Activated CD4-positive, alpha-beta memory T cell treated with anti-CD3 and anti-CD28 coated beads, Interleukin-2, amount 10 ng/mL, durations not matched to agents 7 days and 5 days (primary cell): ENCODE measurements at regions not wholly inside any gene's neighbourhood (a gene's known extent, or its start where the extent isn't known, plus 50 kb on each side); places are given as distances from the start of the nearest gene placed in this dataset.

Source experiments
- CTCF ChIA-PET: fragments of 350-600 bp; sonication (Branson Sonifier 250); formaldehyde crosslinking; loops from one replicate; lab custom pipeline; 2021; ENCODE audit warnings: antibody characterized with exemption, inconsistent platforms; lab: Charles Lee
- POLR2A ChIA-PET: fragments of 350-600 bp; sonication (Branson Sonifier 250); formaldehyde crosslinking; loops from one replicate; lab custom pipeline; 2021; ENCODE audit warnings: antibody characterized with exemption; lab: Charles Lee
- DNase-seq: peaks from one replicate; pipeline ENCODE4 v3.0.0-alpha.2; 2020
- H3K27ac Mint-ChIP-seq: one replicate; pipeline ENCODE4 v1.8.0; 2021; ENCODE audit warnings: mild to moderate bottlenecking, mixed read lengths
- H3K27me3 Mint-ChIP-seq: one replicate; pipeline ENCODE4 v1.8.0; 2021; ENCODE audit warnings: mixed read lengths
- H3K36me3 Mint-ChIP-seq: one replicate; pipeline ENCODE4 v1.8.0; 2021; ENCODE audit warnings: low read depth, mixed read lengths
- H3K4me1 Mint-ChIP-seq: one replicate; pipeline ENCODE4 v1.8.0; 2021; ENCODE audit warnings: mixed read lengths
- H3K4me3 Mint-ChIP-seq: one replicate; pipeline ENCODE4 v1.8.0; 2021; ENCODE audit warnings: mild to moderate bottlenecking, mixed read lengths
- H3K9me3 Mint-ChIP-seq: one replicate; pipeline ENCODE4 v1.8.0; 2021; ENCODE audit warnings: mixed read lengths

DNA sequence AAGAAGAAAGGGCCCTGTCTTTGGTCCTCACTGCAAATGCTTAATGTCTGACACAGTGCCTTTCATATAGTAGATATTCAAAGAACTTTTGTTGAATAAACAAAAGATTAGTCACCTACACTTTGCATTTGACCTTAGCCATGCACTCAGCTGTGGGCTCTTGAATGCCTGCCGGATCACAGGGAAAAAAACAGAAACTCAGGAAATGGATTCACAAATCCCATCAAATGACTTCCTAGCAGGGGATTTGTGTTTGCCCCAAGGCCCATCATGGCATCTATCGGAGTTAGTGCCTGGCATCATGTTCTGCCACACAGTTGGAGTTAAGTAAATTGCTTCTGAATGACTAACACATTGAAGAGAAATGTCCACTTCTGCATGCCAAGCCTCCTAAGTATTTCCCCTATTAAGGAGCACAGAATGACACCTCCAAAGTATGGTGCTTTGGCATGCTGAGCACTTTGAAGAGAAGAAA, 72.3 kb upstream of the DST start:
- ChIA-PET POLR2A (no interaction called here), CTCF (no interaction called here)
- no peaks in the 10 kb centered on the region for H3K4me1 Mint-ChIP-seq
- no peaks in the 10 kb centered on the region for H3K9me3 Mint-ChIP-seq
- no peak overlapping the region for H3K4me3 Mint-ChIP-seq
- no peak for DNase-seq
- H3K27ac Mint-ChIP-seq = no peak overlapping the region
- peaks cover 2% of the 10 kb centered on the region for H3K27me3 Mint-ChIP-seq
- H3K36me3 Mint-ChIP-seq = no peaks in the 10 kb centered on the region

DNA sequence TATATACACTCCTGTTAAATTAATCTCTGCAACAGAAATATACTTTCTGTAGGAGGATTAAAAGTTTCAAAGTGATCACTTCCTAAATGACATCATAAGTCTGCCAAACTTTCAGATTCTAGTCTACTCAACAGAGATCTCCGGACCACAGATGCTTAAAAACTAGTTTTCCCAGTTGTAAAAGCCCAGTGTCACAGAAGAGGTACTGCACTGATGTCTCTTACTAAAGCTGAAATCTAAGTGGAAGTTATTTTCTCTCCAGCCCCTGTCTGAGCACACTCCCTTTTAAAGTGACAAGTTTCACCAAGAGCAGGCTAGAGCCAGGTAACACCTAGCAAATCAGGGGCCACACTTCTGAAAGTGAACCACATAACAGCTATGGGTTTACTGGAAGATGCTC, 71.6 kb upstream of the DST start:
- Mint-ChIP-seq H3K4me3 (no peak overlapping the region), H3K9me3 (no peaks in the 10 kb centered on the region), H3K27ac (no peak overlapping the region), H3K27me3 (peaks cover 4% of the 10 kb centered on the region), H3K4me1 (no peaks in the 10 kb centered on the region), H3K36me3 (no peaks in the 10 kb centered on the region)
- no peak for DNase-seq
- POLR2A ChIA-PET = no interaction called here
- CTCF ChIA-PET = no interaction called here

DNA sequence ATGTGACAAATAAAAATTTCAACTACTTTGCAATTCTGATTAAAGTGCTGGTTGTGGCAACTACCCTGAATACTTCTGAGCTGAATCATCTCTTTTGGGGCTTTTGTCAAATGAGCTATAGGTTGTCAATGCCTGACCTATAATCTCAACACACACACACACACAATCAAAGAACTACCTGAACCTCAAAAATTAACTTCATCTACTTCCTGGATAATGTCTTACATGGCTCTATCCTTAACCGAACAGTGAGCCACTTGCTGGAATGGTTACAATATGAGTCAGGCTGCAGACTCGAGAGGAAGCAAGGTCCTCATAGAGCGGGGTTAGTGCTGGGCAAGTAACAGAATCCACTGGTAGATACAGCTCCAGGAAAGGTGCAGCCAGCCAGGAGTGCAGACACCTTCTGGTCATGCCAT, 70.6 kb upstream of the DST start:
- H3K4me1 Mint-ChIP-seq = no peaks in the 10 kb centered on the region
- ChIA-PET POLR2A (no interaction called here), CTCF (interaction anchor here (1.1 to 1.2 kb wide), 2 partner anchors 131 to 138 kb away, joined by 3 to 4 read pairs; no protein-coding TSS in a partner anchor)
- DNase-seq = no peak
- H3K36me3 Mint-ChIP-seq = no peaks in the 10 kb centered on the region
- H3K27ac Mint-ChIP-seq = no peak overlapping the region
- H3K9me3 Mint-ChIP-seq = no peaks in the 10 kb centered on the region
- no peak overlapping the region for H3K4me3 Mint-ChIP-seq
- H3K27me3 Mint-ChIP-seq = peaks cover 6% of the 10 kb centered on the region

DNA sequence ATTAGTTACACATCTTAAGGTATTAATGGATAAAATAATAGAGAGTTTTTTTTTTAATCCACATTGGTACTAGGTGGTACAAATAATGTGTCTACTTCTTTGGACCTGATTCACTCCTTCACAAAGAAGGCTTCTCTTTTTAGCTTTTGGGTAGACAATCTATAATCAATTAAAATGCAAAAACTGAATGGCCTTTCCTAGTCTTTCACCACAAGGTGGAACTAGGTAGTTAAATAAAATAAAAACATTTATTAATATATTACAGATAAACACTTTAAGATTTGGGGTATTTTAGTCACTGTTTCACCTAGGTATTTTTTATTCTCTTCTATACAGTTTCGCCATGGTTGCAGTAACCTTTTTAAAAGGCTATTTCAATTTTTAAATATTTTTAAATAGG, 68.3 kb upstream of the DST start:
- CTCF ChIA-PET = interaction anchor here (0.5 kb wide), 1 partner anchor 265 kb away, joined by 3 read pairs; no protein-coding TSS in a partner anchor
- H3K36me3 Mint-ChIP-seq = no peaks in the 10 kb centered on the region
- peaks cover 6% of the 10 kb centered on the region for H3K27me3 Mint-ChIP-seq
- H3K4me1 Mint-ChIP-seq = no peaks in the 10 kb centered on the region
- no peak for DNase-seq
- no peak overlapping the region for H3K27ac Mint-ChIP-seq
- H3K4me3 Mint-ChIP-seq = no peak overlapping the region
- POLR2A ChIA-PET = no interaction called here
- no peaks in the 10 kb centered on the region for H3K9me3 Mint-ChIP-seq

DNA sequence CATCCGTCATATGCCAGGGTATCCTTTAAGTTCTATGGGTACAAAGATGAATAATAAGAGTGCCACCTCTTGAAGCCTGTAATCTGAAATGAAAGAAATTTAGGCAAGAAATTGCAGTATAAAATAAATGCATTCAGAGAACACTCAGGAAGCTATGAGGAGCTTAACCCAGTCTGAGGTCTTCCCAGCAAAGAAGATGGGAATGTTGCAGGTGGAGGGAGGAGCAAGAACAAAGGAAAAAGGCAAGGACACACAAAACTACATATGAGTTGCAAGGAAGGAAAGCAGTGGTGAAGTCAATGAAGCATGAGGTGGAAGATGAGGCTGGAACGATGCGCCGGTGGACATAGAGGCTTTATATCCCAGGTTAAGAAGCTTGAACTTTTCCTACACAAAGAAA, 67.0 kb upstream of the DST start:
- CTCF ChIA-PET = interaction anchor here (1.6 to 3.0 kb wide), 2 partner anchors 142 to 607 kb away, joined by 4 to 24 read pairs; no protein-coding TSS in a partner anchor
- H3K27me3 Mint-ChIP-seq = peaks cover 6% of the 10 kb centered on the region

DNA sequence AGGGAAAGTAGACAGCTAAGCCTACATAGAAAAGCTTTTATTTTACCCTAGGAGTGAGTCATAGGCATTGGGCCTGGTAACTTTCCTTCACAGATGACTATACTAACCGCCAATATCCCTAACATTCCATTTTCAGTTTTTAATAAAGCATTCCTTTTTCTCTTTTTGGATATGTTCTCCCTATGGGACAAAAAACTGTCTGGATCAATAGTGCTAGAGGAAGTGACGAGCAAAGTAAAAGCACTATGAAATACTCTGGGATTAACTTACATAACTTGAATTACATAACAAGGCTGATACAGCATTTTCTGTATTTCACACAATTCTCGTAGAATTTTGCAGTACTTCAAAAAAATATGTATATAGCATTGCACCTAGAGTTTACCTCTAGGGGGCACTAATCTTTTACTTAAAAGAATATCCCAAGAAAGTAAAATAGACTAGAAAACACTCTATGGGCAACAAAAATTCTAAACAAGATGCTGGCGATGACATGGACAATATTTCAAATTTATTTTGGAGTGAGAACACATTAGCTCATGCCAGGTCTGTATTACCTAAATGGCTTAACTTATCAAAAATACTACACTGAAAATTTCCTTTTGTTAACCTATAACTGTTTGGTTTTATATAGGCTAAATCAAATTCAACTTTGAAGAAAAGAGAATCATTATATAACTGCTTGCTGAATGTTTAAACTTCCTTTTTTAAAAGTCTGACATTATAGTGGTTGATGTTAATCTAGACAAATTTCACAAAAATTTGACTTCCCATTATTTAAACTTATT, 66.3 kb upstream of the DST start:
- Mint-ChIP-seq H3K27me3 (peaks cover 6% of the 10 kb centered on the region), H3K4me1 (no peaks in the 10 kb centered on the region), H3K9me3 (no peaks in the 10 kb centered on the region), H3K4me3 (no peak overlapping the region), H3K36me3 (no peaks in the 10 kb centered on the region), H3K27ac (no peak overlapping the region)
- DNase-seq = no peak
- CTCF ChIA-PET = interaction anchor here (1.1 to 3.0 kb wide), 3 partner anchors 16 to 608 kb away, joined by 3 to 24 read pairs (median 4); no protein-coding TSS in a partner anchor
- POLR2A ChIA-PET = no interaction called here

More for the DNA sequence above, 67.0 kb upstream of the DST start:
- Mint-ChIP-seq H3K27ac (no peak overlapping the region), H3K9me3 (no peaks in the 10 kb centered on the region), H3K36me3 (no peaks in the 10 kb centered on the region), H3K4me3 (no peak overlapping the region), H3K4me1 (no peaks in the 10 kb centered on the region)
- POLR2A ChIA-PET = interaction anchor here (0.6 kb wide), 1 partner anchor 115 kb away, joined by 3 read pairs; no protein-coding TSS in a partner anchor
- DNase-seq = no peak

DNA sequence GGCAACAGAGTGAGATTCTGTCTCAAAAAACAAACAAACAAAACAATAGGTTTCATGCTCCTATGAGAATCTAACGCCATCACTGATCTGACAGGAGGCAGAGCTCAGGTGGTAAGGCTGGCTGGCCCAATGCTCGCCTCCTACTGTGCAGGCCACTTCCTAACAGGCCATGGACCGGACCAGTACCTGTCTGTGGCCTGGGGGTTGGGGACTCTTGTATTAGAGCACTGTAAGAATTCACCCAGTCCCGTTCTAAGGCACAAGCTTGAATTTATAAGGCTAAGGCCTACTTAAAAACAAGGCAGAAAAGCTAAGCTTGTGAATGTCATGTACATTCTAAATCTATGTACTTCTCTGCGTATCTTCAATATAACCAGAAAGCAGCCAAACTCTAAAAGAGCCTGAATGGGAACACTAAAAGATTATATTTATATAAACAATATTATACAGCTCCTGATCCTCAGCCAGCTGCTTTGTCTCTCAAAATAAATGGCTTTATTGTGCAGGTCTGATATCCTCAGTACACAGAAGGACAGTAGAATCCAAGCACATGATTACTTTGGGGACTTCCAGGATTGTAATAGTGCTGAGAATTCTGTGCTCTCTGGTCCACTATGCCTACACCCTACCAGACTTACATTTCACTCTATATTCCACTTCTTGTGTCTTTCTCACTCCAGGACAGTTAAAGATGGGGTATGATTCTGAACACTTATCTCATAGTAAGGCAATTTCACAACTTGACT, 64.5 kb upstream of the DST start:
- Mint-ChIP-seq H3K4me3 (no peak overlapping the region), H3K36me3 (no peaks in the 10 kb centered on the region), H3K4me1 (no peaks in the 10 kb centered on the region), H3K27me3 (peaks cover 8% of the 10 kb centered on the region), H3K9me3 (no peaks in the 10 kb centered on the region), H3K27ac (no peak overlapping the region)
- ChIA-PET CTCF (interaction anchor here (1.2 kb wide), 1 partner anchor 10 kb away, joined by 4 read pairs; no protein-coding TSS in a partner anchor), POLR2A (no interaction called here)
- no peak for DNase-seq

DNA sequence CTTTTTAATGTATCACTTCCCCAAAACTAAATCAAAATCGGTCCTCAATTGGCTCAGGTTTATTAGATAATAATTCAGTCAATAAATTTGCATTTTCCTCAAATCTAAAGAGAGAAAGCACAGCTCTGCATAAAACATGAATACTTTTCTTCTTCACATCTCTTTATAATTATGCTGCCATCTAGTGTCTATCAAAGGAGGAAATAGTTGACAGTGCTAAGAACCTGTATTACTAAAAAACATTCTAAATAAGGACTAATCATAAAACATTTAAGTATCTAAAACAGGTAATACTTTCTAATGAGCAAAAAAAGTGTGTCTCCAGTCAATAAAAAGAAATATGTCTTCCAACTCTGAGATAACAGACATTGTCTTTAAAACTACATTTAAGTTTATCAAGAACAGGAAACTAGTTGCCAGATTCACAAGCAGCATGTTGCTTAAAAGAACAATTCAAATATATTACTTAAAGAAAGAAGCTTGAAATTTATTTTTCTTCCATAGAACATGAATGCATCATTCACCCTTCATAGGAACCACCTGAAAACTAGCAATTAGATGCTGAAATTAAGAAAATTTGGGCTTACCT, 56.5 kb upstream of the DST start:
- Mint-ChIP-seq H3K27ac (no peak overlapping the region), H3K4me1 (no peaks in the 10 kb centered on the region), H3K4me3 (no peak overlapping the region), H3K9me3 (no peaks in the 10 kb centered on the region), H3K27me3 (peaks cover 4% of the 10 kb centered on the region), H3K36me3 (no peaks in the 10 kb centered on the region)
- no peak for DNase-seq
- ChIA-PET POLR2A (no interaction called here), CTCF (interaction anchor here (1.0 to 2.0 kb wide), 3 partner anchors 15 to 152 kb away, joined by 3 to 4 read pairs (median 4); no protein-coding TSS in a partner anchor)

DNA sequence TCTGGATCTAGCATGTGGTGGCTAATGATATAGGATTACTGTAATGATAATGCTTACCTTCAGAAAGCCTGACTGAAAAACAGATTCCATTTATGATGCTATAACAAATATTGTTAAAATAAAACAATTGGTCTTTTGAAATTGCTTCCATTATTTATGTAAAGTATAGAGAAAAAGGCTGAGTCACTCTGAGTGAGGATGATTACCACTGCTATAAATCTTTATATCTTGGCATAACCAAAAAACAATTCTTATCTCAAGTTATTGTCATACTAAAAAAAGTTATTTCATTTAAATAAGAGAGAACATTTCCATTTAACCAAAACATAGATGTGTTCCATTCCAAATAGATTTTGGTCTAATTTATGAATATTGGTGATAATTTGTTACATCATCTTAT, 53.0 kb upstream of the DST start:
- DNase-seq = no peak
- Mint-ChIP-seq H3K9me3 (no peaks in the 10 kb centered on the region), H3K27ac (no peak overlapping the region), H3K4me1 (no peaks in the 10 kb centered on the region), H3K4me3 (no peak overlapping the region), H3K27me3 (peaks cover 1% of the 10 kb centered on the region), H3K36me3 (no peaks in the 10 kb centered on the region)
- CTCF ChIA-PET = no interaction called here
- POLR2A ChIA-PET = no interaction called here

DNA sequence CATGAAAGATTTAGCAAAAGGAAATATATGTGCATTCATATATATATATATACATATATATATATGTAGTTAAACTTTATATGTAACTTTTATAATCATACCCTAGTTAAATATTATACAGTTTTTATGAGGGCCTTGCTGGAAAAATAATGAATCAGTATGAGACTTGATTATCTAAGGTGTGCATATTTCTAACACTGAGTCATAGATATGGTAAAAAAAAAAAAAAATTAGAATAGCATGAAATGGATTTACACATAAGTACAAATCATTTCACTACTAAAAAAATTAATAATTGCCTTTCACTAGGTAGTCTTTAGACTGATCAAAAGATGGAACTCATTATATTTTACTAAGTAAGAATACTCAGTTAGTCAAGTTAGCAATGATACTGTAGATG, 51.3 kb upstream of the DST start:
- DNase-seq = no peak
- H3K27ac Mint-ChIP-seq = no peak overlapping the region
- no peaks in the 10 kb centered on the region for H3K9me3 Mint-ChIP-seq
- H3K36me3 Mint-ChIP-seq = no peaks in the 10 kb centered on the region
- H3K27me3 Mint-ChIP-seq = peaks cover 1% of the 10 kb centered on the region
- H3K4me1 Mint-ChIP-seq = no peaks in the 10 kb centered on the region
- ChIA-PET CTCF (no interaction called here), POLR2A (no interaction called here)
- no peak overlapping the region for H3K4me3 Mint-ChIP-seq

DNA sequence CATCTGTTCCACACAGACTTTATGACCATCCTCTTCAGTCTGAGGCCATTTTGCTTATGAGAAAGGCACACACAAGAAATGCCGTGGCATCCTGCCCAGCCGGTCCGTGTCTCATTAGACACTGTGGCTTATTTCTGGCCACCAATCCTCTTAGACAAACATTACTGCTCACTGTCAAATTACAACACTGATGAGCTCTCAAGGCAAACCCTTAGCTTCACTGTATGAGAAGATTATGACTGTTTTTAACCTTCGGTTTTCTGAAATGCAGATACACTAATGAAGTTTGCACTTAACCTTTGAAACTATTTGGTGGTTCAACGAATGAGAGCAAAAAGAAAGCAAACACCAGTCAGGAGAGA, 50.5 kb upstream of the DST start:
- ChIA-PET POLR2A (no interaction called here), CTCF (no interaction called here)

DNA sequence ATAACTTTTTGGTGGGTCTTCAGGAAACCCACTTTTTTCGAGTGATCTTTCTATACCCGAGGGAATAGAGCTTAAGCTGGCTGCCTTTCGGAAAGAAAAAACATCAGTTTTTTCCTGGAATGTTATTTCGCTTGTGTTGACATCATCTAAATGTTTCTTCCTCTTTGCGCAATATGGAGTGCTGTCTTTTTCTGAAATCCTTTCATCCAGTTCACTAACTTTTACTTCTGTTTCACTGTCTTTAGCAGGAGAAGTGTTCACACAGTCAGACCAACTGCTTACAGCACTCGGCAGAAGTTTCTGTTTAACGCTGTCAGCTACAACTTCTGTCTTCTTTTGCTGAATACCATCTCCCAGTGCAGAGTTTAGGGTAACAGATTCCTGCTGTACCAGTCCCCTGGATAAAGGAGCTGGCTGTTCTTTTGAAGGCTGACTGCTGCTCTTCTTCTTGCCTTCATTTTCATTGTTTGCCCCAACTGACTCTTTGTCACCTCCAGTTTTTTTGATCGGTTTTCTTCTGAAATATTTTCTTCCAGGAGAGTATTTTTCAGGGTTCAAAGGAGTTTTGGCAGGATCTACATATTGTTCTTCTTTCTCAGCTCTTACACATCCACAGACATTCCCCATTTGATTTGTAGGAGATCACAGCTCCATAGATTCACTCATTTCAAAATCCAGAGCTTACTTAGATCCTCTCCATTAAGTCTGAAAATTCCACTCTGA, 50.0 kb upstream of the DST start:
- Mint-ChIP-seq H3K36me3 (no peaks in the 10 kb centered on the region), H3K9me3 (no peaks in the 10 kb centered on the region), H3K4me3 (no peak overlapping the region), H3K27me3 (no peaks in the 10 kb centered on the region), H3K27ac (no peak overlapping the region), H3K4me1 (no peaks in the 10 kb centered on the region)
- CTCF ChIA-PET = interaction anchor here (0.5 kb wide), 1 partner anchor 152 kb away, joined by 4 read pairs; no protein-coding TSS in a partner anchor
- DNase-seq = no peak
- POLR2A ChIA-PET = no interaction called here

More for the DNA sequence above, 50.5 kb upstream of the DST start:
- H3K9me3 Mint-ChIP-seq = no peaks in the 10 kb centered on the region
- no peak overlapping the region for H3K4me3 Mint-ChIP-seq
- DNase-seq = no peak
- H3K4me1 Mint-ChIP-seq = no peaks in the 10 kb centered on the region
- H3K27me3 Mint-ChIP-seq = no peaks in the 10 kb centered on the region
- H3K27ac Mint-ChIP-seq = no peak overlapping the region
- H3K36me3 Mint-ChIP-seq = no peaks in the 10 kb centered on the region
